B cell (primary cell): ENCODE measurements at regions not wholly inside any gene's neighbourhood (a gene's known extent, or its start where the extent isn't known, plus 50 kb on each side); places are given as distances from the start of the nearest gene placed in this dataset.

Experiments
- ATAC-seq: fragments of 200-7000 bp; cut with Tn5 transposase; one replicate; pipeline ENCODE4 v1.10.0; 2021; ENCODE audit warnings: low read depth, mild to moderate bottlenecking, moderate number of reproducible peaks, moderate library complexity
- CTCF ChIA-PET: fragments of 350-600 bp; sonication (Branson Sonifier 250); formaldehyde crosslinking; loops from one replicate; lab custom pipeline; 2021; ENCODE audit warnings: antibody characterized with exemption, inconsistent platforms; lab: Charles Lee
- POLR2A ChIA-PET: fragments of 350-600 bp; sonication (Branson Sonifier 250); formaldehyde crosslinking; loops from one replicate; lab custom pipeline; 2021; ENCODE audit warnings: antibody characterized with exemption; lab: Charles Lee
- DNase-seq: peaks from one replicate; pipeline ENCODE4 v3.0.0; 2013
- H2AFZ ChIP-seq: 2 replicates; pipeline ENCODE4 v1.6.1; 2012; ENCODE audit warnings: mild to moderate bottlenecking, low read depth, low read length; ENCODE audit not compliant: insufficient read depth, poor library complexity, severe bottlenecking
- H3K27ac ChIP-seq, 2 donors: 1 replicate in 1 of 2; 2 replicates in 1 of 2; pipeline ENCODE4 v1.5.1; 2012 to 2013; ENCODE audit warnings: low read length in 2 of 2, mild to moderate bottlenecking in 2 of 2, moderate library complexity in 1 of 2
- H3K27me3 ChIP-seq, 4 experiments: fragments of 200-600 bp in 1 of 4; sonication (generic) in 1 of 4; replicated peaks in 1 of 4; 1 replicate in 2 of 4; 2 replicates in 2 of 4; pipeline versions ENCODE4 v1.6.1 to v1.7.0; 2013 to 2016; ENCODE audit warnings: low read length in 3 of 4, mild to moderate bottlenecking in 2 of 4, mixed read lengths in 1 of 4, moderate library complexity in 1 of 4; ENCODE audit not compliant: insufficient read depth in 4 of 4, control insufficient read depth in 3 of 4; ENCODE audit errors: control extremely low read depth in 1 of 4
- H3K36me3 ChIP-seq, 2 experiments: replicated peaks in 1 of 2; 1 replicate in 1 of 2; 2 replicates in 1 of 2; pipeline versions ENCODE4 v1.6.1 to v1.7.1; 2013; ENCODE audit warnings: low read length in 1 of 2; ENCODE audit not compliant: insufficient read depth in 2 of 2, control insufficient read depth in 1 of 2; ENCODE audit errors: control extremely low read depth in 1 of 2, extremely low read depth in 1 of 2
- H3K4me1 ChIP-seq, 2 donors: fragments of 200-600 bp in 1 of 2; sonication (generic) in 1 of 2; 1 replicate in 1 of 2; 2 replicates in 1 of 2; pipeline versions ENCODE4 v1.5.1 to v1.6.1; 2013 to 2017; ENCODE audit warnings: low read length in 2 of 2; ENCODE audit not compliant: control insufficient read depth in 2 of 2, insufficient read depth in 2 of 2
- H3K4me2 ChIP-seq: replicated peaks from 2 replicates; pipeline ENCODE3; 2012; ENCODE audit warnings: mild to moderate bottlenecking, low read depth, low read length; ENCODE audit not compliant: poor library complexity, severe bottlenecking
- H3K4me3 ChIP-seq, 5 experiments: fragments of 200-600 bp in 1 of 5; sonication (generic) in 1 of 5; 1 replicate in 3 of 5; 2 replicates in 2 of 5; pipeline versions ENCODE4 v1.5.1 to v1.7.0; 2011 to 2016; ENCODE audit warnings: low read length in 4 of 5, mild to moderate bottlenecking in 4 of 5, low read depth in 2 of 5, control low read depth in 1 of 5, moderate library complexity in 1 of 5; ENCODE audit not compliant: insufficient read depth in 1 of 5; ENCODE audit errors: control extremely low read depth in 1 of 5, extremely low read depth in 1 of 5
- H3K79me2 ChIP-seq: fragments of 200-600 bp; sonication (generic); one replicate; pipeline ENCODE4 v1.6.0; 2016; ENCODE audit warnings: low read length; ENCODE audit not compliant: control insufficient read depth, insufficient read depth
- H3K9ac ChIP-seq: fragments of 200-600 bp; sonication (generic); 2 replicates; pipeline ENCODE4 v1.6.1; 2017; ENCODE audit warnings: mild to moderate bottlenecking, low read length, moderate library complexity
- H3K9me3 ChIP-seq, 3 donors: one replicate each; pipeline versions ENCODE4 v1.6.1 to v1.7.1; 2013; ENCODE audit warnings: low read length in 2 of 3; ENCODE audit not compliant: control insufficient read depth in 2 of 3, insufficient read depth in 1 of 3; ENCODE audit errors: control extremely low read depth in 1 of 3
- H4K20me1 ChIP-seq: 2 replicates; pipeline ENCODE4 v1.6.0; 2012; ENCODE audit warnings: mild to moderate bottlenecking, low read length; ENCODE audit not compliant: insufficient read depth, control insufficient read depth, poor library complexity, severe bottlenecking
- H3K27ac Mint-ChIP-seq: one replicate; pipeline ENCODE4 v1.8.0; 2021; ENCODE audit warnings: mixed read lengths
- H3K27me3 Mint-ChIP-seq: one replicate; pipeline ENCODE4 v1.8.0; 2021; ENCODE audit warnings: mixed read lengths
- H3K4me1 Mint-ChIP-seq: one replicate; pipeline ENCODE4 v1.8.0; 2021; ENCODE audit warnings: mixed read lengths
- H3K4me3 Mint-ChIP-seq: one replicate; pipeline ENCODE4 v1.8.0; 2021; ENCODE audit warnings: mixed read lengths
- H3K9me3 Mint-ChIP-seq: one replicate; pipeline ENCODE4 v1.8.0; 2022; ENCODE audit warnings: mixed read lengths; ENCODE audit not compliant: insufficient read depth
- EZH2 ChIP-seq: IDR thresholded peaks from 2 replicates; pipeline ENCODE4 v1.6.1; 2012; ENCODE audit warnings: borderline replicate concordance, low read depth, mild to moderate bottlenecking, moderate library complexity, low read length; ENCODE audit not compliant: insufficient read depth, poor library complexity, severe bottlenecking
- WGBS: methylation state at CpG from one replicate; pipeline ENCODE4 v1.1.5; 2013; ENCODE audit warnings: missing lambda C conversion rate; ENCODE audit not compliant: insufficient coverage; 5-methylcytosine and 5-hydroxymethylcytosine counted together
- intact Hi-C: fragments of 100-400 bp; cut with micrococcal nuclease; formaldehyde crosslinking; loops from one replicate; pipeline ENCODE4 v1.10.0; 2022
- TF ChIP-seq, protein P1 (sequence below): fragments of 200-600 bp; IDR thresholded peaks from one replicate; pipeline ENCODE4 v1.8.0; 2022; ENCODE audit warnings: antibody characterized with exemption, mild to moderate bottlenecking

GRCh38 chr21:31460980-31461379 lies 116.9 kb upstream of the TIAM1 start:
- POLR2A ChIA-PET: no interaction called here
- Histone ChIP-seq H4K20me1 (no peaks in the 10 kb centered on the region), H3K79me2 (no peaks in the 10 kb centered on the region), H3K27me3 (no peaks in the 10 kb centered on the region), H3K9ac (no peak overlapping the region), H3K9me3 (peaks cover 0 to 8% (median 0%) of the 10 kb centered on the region in 3 donors), H3K27ac (no peak overlapping the region), H3K4me1 (no peaks in the 10 kb centered on the region), H3K4me2 (no peak overlapping the region), H3K36me3 (no peaks in the 10 kb centered on the region), H3K4me3 (no peak overlapping the region), H2AFZ (no peak overlapping the region)
- ATAC-seq: no peak
- no peak for DNase-seq
- Mint-ChIP-seq H3K27ac (no peak overlapping the region), H3K27me3 (no peaks in the 10 kb centered on the region), H3K4me3 (no peak overlapping the region), H3K4me1 (peaks cover 8% of the 10 kb centered on the region), H3K9me3 (no peaks in the 10 kb centered on the region)
- CTCF ChIA-PET: no interaction called here
- WGBS: 79% methylated on average over 8 of the region's 10 CpGs
- intact Hi-C loops: no loop called here
- TF ChIP-seq, protein P1, sequence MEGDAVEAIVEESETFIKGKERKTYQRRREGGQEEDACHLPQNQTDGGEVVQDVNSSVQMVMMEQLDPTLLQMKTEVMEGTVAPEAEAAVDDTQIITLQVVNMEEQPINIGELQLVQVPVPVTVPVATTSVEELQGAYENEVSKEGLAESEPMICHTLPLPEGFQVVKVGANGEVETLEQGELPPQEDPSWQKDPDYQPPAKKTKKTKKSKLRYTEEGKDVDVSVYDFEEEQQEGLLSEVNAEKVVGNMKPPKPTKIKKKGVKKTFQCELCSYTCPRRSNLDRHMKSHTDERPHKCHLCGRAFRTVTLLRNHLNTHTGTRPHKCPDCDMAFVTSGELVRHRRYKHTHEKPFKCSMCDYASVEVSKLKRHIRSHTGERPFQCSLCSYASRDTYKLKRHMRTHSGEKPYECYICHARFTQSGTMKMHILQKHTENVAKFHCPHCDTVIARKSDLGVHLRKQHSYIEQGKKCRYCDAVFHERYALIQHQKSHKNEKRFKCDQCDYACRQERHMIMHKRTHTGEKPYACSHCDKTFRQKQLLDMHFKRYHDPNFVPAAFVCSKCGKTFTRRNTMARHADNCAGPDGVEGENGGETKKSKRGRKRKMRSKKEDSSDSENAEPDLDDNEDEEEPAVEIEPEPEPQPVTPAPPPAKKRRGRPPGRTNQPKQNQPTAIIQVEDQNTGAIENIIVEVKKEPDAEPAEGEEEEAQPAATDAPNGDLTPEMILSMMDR: no peak
- no peak for TF ChIP-seq EZH2

GRCh38 chr21:31459457-31459856 lies 115.4 kb upstream of the TIAM1 start:
- no peaks in the 10 kb centered on the region for H3K27me3 Mint-ChIP-seq
- no peaks in the 10 kb centered on the region for H3K79me2 ChIP-seq
- no peak for TF ChIP-seq EZH2
- TF ChIP-seq, protein P1: no peak
- DNase-seq (no peak), ATAC-seq (no peak)
- no peak overlapping the region for H3K4me3 ChIP-seq
- no peak overlapping the region for H2AFZ ChIP-seq
- H3K4me1 Mint-ChIP-seq: peaks cover 8% of the 10 kb centered on the region
- no peak overlapping the region for H3K27ac ChIP-seq
- H3K9me3 Mint-ChIP-seq: no peaks in the 10 kb centered on the region
- no peaks in the 10 kb centered on the region for H3K27me3 ChIP-seq
- no peaks in the 10 kb centered on the region for H3K4me1 ChIP-seq
- ChIA-PET CTCF (no interaction called here), POLR2A (no interaction called here)
- H3K27ac Mint-ChIP-seq: no peak overlapping the region
- H3K36me3 ChIP-seq: no peaks in the 10 kb centered on the region
- no peak overlapping the region for H3K4me2 ChIP-seq
- peaks cover 0 to 8% (median 0%) of the 10 kb centered on the region in 3 donors for H3K9me3 ChIP-seq
- H4K20me1 ChIP-seq: no peaks in the 10 kb centered on the region
- H3K9ac ChIP-seq: no peak overlapping the region
- H3K4me3 Mint-ChIP-seq: no peak overlapping the region
- intact Hi-C loops: no loop called here
- WGBS: no CpG with 5 or more reads among the region's 3 CpGs
